GM12892 (cell line): ENCODE measurements at regions not wholly inside any gene's neighbourhood (a gene's known extent, or its start where the extent isn't known, plus 50 kb on each side); places are given as distances from the start of the nearest gene placed in this dataset.

ENCODE experiments used
- POLR2A ChIP-seq: IDR thresholded peaks from 2 replicates; pipeline ENCODE4 v1.6.1; 2011; ENCODE audit warnings: low read depth, low read length, control low read depth
- TAF1 ChIP-seq: IDR thresholded peaks from 2 replicates; pipeline ENCODE4 v1.6.1; 2011; ENCODE audit warnings: low read depth, mild to moderate bottlenecking, control low read depth, low read length, borderline replicate concordance

DNA sequence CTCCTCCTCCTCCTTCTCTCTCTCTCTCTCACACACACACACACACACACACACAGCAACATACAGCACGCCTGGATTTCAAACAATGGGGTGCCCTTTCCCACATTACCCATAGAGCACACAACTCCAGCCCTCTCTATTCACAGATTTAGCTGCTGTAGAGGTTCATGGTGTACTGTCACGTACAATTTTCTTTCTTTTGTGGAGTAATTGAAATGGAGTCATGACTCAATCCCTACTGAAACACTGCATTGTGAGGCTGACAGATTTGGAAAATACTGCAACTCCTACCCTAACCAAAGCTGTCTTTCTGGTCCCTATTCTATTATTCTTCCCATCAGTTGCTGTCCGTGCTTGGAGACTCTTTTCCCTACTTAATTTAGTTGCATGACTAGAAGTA, 166.9 kb downstream of the EDN1 start:
- TF ChIP-seq POLR2A (no peak), TAF1 (no peak)
